NCI-H1436 treated with DMSO at 0.1 percent for 48 hours (cell line): ENCODE measurements at regions not wholly inside any gene's neighbourhood (a gene's known extent, or its start where the extent isn't known, plus 50 kb on each side); places are given as distances from the start of the nearest gene placed in this dataset.
"Not testable (repeated sequence)": the region's sequence is repeated elsewhere in the genome, so short reads cannot be mapped to it uniquely, and the experiment has no call there.

ENCODE experiments used
- DNase-seq: peaks from one replicate; lab custom pipeline; 2025; lab: John Stamatoyannopoulos, UW

DNA sequence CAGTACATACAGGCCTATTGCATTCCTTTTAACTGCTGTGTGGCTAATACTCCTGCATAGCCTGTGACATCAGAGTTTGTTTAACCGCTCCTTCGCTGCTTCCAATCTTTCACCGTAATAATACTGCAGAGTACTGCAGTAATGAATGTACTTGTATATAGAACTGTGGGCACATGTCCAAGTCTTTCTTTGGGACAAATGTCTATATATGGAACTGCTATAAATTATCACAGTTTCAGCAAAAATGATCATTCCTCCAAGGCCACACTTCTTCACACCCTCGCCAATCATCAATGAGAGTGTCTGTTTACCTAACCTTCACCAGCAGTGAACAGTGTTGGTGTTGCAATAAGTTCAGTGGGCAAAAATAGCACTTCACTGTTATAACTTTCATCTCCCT is 230.4 kb downstream of the SP3 start:
- DNase-seq = no peak

DNA sequence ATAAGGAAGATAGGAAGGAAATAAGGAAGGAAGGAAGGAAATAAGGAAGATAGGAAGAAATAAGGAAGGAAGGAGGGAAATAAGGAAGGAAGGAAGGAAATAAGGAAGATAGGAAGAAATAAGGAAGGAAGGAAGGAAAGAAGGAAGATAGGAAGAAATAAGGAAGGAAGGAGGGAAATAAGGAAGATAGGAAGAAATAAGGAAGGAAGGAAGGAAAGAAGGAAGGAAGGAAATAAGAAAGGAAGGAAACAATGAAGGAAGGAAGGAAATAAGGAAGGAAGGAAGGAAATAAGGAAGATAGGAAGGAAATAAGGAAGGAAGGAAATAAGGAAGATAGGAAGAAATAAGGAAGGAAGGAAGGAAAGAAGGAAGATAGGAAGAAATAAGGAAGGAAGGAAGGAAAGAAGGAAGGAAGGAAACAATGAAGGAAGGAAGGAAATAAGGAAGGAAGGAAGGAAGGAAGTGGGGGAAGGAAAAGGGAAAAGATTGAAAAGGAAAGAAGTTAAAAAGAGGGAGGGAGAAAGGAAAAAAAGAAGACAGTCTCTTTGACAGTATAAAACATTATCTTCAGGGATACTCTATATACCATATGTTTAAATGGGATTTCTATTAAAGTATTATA is 227.1 kb downstream of the SP3 start:
- not testable (repeated sequence) for DNase-seq

DNA sequence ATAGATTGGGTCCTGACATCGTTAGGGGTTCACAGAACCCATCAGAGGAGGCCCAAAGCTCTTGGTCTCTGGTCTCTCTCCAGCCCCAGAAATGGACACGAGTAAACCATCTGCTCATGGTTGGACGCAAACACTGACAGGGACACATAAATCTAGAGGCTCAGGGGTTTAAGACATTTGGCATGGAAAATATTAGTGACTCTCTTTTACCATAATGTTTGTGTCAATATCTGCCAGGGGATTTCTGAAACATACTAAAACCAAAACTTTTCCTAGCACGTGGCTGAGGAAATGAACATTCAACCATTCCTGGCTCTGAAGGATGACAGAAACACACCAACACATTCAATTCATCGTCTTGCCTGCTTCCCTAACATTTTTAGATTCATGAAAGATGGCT is 226.2 kb downstream of the SP3 start:
- DNase-seq = no peak

DNA sequence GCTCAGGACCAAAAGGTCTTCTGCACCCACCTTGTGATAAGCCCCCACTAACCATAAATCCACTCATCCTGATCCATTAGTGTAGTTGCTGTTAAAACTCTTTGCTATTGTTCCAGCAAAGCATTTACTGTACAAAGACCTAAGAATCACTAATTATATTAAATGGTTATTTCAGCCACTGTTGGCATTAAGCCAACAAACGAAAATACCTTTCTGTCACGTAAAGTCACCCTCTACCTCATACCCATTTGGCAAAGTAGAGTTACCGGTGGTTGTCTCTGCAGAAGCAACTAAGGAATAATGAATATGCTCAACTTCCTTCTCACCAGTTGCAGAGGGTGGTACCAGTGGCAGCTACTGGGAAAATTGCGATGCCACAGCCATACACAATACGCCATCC is 224.5 kb downstream of the SP3 start:
- DNase-seq = no peak

DNA sequence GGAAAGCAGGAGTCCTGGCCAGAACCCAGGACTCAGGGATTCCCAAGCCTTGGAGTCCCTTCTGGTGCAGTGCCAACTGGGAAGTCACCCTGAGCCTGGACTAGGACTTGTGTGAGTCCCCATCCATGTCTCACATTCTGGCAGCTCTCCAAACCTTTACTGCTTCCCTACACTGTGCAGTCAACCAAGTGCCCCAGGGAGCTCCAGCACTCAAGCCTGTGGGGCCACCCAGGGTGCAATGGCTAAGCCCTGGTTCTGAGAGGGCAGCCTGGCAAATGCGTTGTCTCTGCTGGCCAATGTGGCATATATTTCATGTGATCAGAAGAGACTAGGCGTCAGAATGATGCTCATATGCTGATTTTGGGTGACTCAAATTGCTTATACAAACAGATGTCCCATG is 223.4 kb downstream of the SP3 start:
- no peak for DNase-seq

DNA sequence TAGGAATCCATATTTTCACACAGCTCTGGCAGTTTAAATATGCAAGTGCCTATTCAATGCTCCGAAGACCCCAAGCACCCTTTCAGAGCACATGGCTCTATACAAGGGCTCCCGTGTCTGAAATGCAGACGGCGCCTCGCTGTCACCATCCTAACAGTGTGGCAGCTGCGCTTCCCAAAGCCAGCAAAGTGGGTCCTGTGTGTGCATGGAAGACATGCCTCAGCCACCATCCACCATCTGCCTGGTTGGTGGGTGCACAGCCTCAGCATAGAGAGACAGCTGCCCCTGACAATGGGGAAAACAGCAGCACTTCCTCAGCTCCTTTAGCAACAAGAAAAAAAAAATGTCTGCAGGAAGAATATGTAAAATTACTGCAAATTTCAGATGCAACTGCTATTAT is 218.1 kb downstream of the SP3 start:
- no peak for DNase-seq

DNA sequence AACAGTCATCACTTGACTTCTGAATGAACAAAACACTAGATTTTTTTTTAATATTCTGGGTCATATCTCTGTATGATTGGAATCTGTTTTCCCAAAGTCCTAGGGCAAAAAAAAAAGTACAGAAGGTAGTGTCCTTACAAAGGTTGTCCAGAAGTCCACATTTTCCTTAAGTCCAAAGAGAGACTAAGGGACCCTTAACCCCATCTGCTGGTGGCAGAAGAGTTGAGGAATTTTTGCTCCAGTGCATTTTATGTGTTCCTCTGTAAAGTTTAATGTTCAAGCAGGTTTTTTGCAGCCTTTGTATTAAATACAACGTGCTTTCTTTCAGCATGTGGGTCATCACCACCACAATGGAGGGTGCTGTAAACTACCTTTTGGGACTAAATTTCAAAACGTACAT is 215.9 kb downstream of the SP3 start:
- DNase-seq = no peak

DNA sequence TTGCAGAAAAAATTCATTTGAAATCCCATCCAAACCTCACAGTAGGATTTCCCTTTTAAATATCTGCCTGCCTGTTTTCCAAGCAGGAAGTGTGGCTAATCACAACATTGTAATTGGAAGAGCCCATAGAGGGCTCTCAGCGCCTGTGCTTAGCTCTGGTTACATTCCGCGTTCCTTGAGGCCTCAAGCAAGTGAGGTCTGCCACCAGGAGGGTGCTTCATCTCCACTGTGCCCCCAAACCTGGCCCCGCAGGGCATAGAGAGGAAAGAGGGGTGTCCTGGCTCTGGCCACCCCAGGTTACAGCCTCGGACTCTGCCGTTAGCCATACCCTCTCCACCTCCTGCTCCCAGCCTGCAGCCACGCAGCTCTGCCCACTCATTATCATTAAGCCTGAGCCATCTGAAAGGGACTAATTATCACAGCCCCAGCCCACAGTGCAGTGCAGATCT is 214.8 kb downstream of the SP3 start:
- DNase-seq = no peak

DNA sequence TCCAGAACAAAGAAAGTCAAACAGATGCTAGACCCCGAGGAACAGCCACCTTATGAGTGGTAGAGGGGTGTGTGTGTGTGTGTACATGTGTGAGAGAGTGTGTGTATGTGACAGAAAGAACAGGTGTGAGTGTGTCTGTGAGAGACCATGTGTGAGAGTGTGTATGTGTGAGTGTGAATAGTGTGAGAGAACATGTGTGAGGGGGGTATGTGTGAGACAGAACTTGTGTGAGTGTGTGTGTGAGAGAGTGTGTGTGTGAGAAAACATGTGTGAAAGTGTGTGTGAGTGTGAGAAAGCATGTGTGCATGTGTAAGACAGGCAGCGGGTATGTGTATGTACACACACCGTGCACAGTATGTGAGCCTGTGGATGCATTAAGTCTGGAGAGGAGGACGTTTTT is 214.3 kb downstream of the SP3 start:
- no peak for DNase-seq

DNA sequence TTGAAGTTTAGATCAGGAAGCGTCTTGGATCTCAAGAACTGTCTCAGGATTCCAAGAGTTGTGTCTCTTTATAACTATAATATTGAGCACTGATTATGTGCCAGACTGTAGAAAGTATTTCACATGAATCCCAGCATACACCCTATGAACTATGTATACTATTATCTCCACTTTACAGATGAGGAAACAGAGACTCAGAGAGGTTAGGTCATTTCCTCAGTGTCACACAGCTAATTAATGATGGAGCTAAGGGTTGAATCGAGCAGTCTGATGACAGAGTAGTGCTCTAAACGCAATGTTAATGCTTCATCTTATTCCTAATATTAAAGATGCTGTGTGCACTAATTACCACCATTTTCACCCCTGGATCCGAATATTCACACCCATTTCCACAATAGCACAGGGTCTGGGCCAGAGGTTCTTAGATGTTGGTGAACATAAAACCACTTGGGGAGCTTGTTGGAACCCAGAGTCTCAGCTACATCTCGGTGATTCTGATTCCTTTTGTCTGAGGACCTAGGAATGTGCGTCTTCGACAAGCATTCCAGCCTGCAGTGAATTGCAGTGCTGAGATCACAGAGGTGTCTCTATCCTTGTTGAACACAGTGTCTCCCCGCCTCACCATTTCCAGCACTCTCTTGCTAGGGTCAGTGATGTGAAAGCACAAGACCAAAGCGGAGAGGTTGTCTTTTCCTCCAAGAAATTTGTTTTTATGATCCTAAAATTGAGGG is 213.8 kb downstream of the SP3 start:
- no peak for DNase-seq

DNA sequence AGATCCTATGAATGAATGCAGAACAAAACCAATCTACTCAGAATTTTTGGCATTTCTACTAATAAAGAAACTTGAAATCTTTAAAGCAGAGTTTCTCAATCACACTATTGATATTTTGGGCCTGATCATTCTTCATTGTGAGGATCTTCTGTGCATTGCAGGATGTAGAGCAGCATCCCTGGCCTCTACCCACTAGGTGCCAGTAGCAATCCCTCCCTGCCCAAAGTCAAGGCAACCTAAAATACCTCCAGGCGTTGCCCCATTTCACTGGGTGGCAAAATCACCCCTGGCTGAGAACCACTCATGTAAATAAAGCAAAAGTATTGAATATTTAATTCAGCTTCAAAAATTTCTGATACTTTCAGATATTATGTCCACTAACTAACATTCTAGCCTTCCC is 213.0 kb downstream of the SP3 start:
- DNase-seq = no peak

DNA sequence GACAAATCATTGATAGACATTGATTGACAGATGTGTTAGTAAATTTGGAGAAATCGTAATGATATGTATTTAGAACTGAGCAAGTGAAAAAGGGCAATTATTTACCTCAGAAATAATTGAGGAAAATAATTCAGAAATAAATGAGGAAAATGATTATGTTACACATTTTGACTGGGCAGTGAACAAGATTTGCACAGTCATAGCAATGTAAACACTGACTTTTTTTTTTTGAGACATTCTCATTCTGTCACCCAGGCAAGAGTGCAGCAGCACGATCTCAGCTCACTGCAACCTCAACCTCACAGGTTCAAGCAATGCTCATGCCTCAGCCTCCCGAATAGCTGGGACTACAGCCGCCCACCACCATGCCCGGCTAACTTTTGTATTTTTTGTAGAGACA is 211.7 kb downstream of the SP3 start:
- DNase-seq = no peak

DNA sequence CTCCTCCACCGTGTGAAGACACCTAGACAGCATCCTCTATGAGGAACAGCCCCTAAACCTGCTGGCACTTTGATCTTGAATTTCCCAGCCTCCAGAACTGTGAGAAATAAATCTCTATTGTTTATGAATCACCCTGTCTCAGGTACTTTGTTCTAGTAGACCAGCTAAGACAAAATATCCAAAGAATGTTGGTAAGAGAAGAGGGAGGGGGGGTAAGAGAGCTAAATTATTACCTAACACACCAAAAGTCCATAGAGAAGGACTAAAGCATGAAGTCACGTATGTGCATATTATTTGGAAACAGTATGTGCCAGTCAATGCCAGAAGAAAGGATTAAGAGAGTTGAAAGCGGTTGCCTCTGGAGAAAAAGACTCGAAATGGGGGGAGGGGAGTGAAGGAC is 211.0 kb downstream of the SP3 start:
- DNase-seq = no peak

DNA sequence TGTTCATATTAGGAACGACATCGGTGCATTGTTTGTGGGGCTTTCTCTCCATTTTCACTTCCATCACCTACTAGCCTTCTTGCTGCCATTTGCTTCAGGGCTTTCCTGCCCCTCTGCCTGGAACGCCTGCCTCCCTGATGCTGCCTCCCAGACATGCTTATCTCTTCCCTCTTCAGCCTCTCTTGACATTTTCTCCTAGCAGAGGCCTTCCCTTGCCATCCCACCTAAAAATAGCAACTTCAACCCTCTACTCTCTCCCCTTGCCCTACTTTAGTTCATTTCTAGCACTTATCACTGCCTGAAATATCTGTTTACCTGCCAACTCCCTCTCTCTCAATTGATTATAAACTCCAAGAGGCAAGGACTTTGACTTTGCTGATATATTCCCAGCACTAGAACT is 210.3 kb downstream of the SP3 start:
- no peak for DNase-seq

DNA sequence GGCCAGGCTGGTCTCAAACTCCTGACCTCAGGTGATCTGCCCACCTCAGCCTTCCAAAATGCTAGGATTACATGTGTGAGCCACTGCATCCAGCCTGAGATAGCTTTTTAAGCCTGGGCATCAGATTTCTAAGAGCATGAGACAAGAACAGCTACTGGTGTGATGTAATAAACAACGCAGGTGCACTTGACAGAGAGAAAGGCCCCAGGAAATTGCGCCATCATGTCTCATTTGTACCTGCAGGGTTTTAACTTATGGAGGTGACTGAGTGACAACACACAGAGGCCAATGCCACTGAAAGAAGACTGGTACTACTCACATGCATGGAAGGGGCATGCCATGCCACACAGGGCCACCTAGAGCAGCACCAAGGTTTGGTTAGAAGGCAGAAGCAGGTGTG is 209.4 kb downstream of the SP3 start:
- DNase-seq = peak; percentile 8

DNA sequence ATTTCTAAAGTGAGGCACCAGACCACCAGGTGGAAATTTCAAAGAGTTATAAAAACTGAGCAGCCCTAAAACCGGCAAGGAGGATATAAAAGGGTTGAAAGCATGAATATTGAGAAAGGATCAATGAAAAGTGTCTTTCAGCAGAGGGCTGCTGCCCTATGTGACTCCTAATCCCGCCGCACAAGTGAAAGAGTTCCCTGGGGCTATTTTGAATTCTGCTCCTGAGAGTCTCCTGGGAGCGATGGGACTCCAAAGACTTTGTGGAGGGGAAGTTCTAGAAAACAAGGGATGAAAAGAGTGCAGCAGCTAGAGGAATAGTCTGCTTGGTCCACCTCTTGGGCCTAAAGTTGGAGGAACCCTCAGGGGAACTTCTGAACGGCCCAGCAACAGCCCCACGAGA is 205.2 kb downstream of the SP3 start:
- DNase-seq = no peak

DNA sequence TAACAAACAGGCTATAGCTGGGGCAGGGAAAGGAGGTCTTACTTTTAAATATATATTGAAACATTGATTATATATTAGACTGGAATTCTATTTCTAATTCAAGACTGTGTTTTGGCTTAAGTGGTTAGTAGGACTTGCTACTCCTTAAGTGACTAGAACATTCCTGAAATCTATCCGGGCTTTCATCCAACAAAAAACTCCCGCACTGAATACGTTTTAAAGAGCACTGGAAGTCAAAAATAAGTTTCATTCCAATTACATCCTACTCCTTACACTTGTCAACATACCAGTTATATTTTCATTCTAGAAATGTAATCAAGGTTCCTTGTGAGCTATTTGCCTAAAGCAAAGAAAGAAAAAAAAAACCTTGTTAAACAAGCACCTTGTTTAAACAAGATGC is 204.6 kb downstream of the SP3 start:
- no peak for DNase-seq

DNA sequence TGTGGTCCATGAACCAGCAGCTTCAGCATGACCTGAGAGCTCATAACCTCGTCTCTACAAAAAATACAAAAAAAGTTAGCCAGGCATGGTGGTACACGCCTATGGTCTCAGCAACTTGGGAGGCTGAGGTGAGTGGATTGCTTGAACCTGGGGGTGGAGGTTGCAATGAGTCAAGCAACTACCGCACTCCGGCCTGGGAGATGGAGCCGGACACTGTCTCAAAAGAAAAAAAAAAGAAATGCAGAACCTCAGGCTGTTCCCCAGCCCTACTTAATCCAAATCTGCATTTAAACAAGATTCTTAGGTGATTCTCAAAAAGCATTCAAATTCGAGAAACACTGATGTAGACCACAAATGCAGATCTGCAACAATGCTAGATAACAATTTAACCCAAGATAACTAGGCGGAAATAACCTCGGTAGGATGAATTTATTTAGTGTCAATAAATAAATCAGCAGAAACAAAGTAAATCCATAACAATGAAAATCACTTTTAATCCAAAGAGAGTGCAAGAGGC is 203.5 kb downstream of the SP3 start:
- DNase-seq = no peak

DNA sequence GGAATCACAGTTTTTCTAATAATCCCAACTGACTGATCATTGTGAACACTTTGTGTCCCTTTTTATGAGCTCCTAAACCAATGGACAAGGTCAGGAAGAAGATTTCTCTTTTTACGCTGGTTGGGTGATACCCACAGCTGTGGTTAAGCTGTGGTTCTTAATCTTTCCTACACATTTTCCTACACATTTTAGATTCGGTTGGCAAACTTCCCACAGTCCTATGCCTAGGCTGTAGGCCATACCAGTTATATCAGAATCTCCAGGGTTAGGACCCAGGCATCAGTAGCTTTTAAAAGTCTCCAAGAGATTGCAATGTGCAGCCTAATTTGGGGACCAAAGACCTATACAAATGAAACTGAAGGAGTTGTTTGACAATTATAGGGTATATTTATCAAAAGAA is 203.0 kb downstream of the SP3 start:
- DNase-seq = no peak

DNA sequence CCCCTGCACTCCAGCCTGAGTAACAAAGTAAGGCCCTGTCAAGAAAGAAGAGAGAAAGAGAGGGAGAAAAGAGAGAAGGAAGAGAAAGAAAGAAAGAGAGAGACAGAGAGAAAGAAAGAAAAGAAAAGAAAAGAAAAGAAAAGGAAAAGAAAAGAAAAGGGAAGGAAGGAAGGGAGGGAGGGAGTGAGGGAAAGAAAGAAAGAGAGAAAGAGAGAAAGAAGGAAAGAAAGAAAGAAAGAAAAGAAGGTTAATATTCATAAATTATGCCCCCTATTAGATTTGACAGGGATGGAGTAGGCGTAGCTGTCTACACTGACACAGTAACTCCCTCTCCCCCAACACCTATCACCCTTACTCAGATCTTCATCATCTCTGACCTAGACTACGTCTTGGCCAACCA is 202.3 kb downstream of the SP3 start:
- DNase-seq = no peak

DNA sequence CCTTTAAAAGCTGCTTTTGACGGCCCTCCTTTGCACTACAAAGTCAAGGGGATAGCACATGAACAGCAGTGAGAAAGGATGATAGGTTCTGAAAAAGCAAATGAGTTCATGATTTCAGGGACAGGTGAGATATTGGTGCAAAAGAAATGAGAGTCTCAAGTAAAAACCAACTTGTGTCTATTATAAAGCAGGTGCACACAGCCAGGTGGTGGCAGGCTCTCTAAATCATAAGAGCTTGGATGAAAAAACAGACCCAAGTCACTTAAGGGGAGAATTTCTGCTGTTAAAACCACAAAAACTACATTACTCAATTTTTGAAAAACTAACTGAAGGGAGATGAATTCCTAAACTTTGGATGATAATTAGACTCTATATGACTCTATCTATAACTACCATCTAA is 201.5 kb downstream of the SP3 start:
- no peak for DNase-seq

DNA sequence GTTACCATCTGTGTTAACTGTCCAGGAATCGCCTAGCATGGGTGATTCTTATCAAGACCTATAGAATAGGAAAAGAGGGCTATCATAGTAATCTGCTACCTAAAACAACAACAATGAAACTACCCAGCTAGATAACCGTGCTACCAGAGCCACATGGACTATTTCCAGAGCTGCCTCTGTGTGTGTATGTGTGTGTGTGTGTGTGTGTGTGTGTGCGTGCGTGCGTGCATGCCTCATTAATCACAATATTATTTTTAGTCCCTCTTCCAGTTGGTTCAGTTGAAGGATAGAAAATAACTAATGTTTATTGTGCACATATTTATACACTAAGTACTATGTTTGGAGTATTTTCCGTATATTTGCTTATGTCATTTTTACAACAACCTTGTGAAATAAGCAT is 201.1 kb downstream of the SP3 start:
- no peak for DNase-seq

DNA sequence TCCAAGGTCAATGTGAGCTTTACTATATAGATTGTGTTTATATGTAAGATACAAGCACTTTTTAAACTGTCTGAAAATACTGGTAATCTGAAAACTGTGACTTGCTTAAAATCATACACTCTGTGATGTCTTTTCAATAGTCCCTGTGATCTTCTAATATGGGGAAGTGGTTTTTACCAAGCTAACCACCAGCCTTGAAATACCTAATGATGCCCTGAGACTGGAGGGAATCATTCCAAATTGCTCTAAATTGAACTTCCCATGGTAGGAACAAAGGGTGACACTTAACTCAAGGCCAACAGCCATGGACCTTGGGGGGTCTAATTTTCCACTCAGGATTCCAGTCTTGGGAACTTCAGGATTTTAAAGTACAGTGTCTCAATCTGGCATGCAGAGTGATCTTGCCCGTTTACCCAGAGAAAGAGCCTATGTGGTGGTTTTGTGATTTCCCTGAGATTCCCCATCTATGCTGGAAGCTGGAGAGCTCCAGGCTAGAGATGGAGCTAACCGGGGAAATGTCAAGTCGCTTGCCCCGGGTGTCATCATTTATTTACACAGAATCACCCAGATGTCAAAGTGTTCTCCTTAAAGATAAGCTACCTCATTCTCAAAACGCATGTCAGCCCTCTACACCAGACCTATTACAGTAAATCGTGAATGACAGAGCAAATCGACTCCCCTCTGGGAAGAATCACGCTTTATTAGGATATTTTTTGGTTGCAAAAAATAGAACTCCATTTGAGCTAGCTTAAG is 198.5 kb downstream of the SP3 start:
- no peak for DNase-seq
